C4-2B (cell line): ENCODE measurements at regions not wholly inside any gene's neighbourhood (a gene's known extent, or its start where the extent isn't known, plus 50 kb on each side); places are given as distances from the start of the nearest gene placed in this dataset.

Source experiments
- H3K27ac ChIP-seq: fragments of 450-650 bp; 2 replicates; pipeline ENCODE4 v1.5.1; 2017
- ZFX ChIP-seq: fragments of 450-650 bp; IDR thresholded peaks from 2 replicates; pipeline ENCODE4 v1.6.1; 2017
- TF ChIP-seq, protein P1 (sequence below): fragments of 450-650 bp; conservative IDR thresholded peaks from 2 replicates; pipeline ENCODE4 v1.5.1; 2017; ENCODE audit warnings: mild to moderate bottlenecking

DNA sequence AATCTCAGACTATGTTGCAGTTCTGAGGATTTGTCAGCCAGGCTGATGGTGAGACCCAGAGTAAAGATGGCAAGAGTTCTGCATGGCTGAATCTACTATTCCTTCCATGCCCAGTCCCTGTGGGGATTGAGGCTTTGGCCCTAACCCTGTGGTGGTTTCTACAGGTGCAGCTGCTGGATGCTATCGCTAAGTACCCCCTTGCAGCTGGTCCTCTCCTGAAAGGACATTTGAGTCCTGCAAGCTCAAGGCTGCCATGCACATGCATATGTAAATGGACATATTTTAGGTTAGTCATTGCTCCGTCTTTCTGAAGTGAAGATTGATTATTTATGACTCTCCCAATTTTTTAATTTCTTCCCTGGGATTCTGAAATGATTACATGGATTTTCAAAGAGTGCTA, 1122.2 kb upstream of the CELF2 start:
- no peak for TF ChIP-seq ZFX
- TF ChIP-seq, protein P1, sequence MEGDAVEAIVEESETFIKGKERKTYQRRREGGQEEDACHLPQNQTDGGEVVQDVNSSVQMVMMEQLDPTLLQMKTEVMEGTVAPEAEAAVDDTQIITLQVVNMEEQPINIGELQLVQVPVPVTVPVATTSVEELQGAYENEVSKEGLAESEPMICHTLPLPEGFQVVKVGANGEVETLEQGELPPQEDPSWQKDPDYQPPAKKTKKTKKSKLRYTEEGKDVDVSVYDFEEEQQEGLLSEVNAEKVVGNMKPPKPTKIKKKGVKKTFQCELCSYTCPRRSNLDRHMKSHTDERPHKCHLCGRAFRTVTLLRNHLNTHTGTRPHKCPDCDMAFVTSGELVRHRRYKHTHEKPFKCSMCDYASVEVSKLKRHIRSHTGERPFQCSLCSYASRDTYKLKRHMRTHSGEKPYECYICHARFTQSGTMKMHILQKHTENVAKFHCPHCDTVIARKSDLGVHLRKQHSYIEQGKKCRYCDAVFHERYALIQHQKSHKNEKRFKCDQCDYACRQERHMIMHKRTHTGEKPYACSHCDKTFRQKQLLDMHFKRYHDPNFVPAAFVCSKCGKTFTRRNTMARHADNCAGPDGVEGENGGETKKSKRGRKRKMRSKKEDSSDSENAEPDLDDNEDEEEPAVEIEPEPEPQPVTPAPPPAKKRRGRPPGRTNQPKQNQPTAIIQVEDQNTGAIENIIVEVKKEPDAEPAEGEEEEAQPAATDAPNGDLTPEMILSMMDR, result no peak
- no peak overlapping the region for H3K27ac ChIP-seq

- H3K27ac ChIP-seq, result no peak overlapping the region
- TF ChIP-seq ZFX, result no peak
- TF ChIP-seq, protein P1, result no peak
Measured at GRCh38 chr10:9895981-9896380, 1121.7 kb upstream of the CELF2 start.

- TF ChIP-seq, protein P1, result no peak
- TF ChIP-seq ZFX, result no peak
- H3K27ac ChIP-seq, result no peak overlapping the region
Measured at GRCh38 chr10:9898633-9899395, 1118.9 kb upstream of the CELF2 start.

DNA sequence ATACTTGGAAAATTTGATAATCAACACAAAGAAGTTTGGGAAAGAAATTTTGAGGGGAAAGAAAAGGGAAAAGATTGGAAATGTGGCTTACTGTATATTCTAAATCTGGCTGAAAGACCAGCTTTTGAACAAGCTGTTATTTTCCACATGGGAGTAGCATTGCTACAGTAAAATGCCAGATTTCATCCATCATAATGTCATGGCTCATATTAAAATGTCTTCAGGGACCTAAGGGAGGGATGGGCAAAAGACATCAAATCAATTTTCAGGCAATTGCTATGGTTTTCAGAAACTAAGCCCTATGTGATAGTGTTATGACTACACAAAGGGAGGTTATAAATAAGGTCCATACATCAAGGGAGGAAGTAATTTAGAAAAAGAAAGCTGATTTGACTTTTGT, 1116.9 kb upstream of the CELF2 start:
- TF ChIP-seq, protein P1, result no peak
- no peak for TF ChIP-seq ZFX
- no peak overlapping the region for H3K27ac ChIP-seq

GRCh38 chr10:9901971-9902370, 1115.7 kb upstream of the CELF2 start:
- H3K27ac ChIP-seq, result no peak overlapping the region

GRCh38 chr10:9910446-9910845, 1107.2 kb upstream of the CELF2 start:
- TF ChIP-seq ZFX, result no peak
- TF ChIP-seq, protein P1, result no peak
- H3K27ac ChIP-seq, result no peak overlapping the region

More at GRCh38 chr10:9901971-9902370, 1115.7 kb upstream of the CELF2 start:
- TF ChIP-seq ZFX, result no peak
- TF ChIP-seq, protein P1, result no peak

DNA sequence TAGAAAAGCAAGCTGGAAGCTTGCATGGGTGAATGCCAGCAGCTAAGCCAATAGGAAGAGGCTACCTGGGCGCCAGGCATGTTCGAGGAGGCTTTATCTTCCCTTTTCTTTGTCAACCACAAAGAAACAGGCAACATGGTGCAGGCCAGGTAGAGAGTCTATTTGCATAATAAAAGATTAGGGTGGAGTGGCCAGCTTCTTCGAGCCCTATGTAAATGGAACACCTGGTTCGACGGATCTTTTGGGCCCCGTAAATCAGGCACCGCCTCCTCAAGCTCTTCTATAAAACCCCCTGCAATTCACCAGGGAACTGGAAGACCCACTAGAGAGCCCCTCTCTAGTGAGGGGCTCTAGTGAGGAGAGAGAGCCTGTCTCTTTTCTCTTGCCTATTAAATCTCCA, 1106.2 kb upstream of the CELF2 start:
- no peak overlapping the region for H3K27ac ChIP-seq
- TF ChIP-seq ZFX, result no peak
- TF ChIP-seq, protein P1, result no peak
